ENCODE measurements at regions not wholly inside any gene's neighbourhood (a gene's known extent, or its start where the extent isn't known, plus 50 kb on each side); places are given as distances from the start of the nearest gene placed in this dataset.
"Not testable (repeated sequence)": the region's sequence is repeated elsewhere in the genome, so short reads cannot be mapped to it uniquely, and the experiment has no call there.

DNA sequence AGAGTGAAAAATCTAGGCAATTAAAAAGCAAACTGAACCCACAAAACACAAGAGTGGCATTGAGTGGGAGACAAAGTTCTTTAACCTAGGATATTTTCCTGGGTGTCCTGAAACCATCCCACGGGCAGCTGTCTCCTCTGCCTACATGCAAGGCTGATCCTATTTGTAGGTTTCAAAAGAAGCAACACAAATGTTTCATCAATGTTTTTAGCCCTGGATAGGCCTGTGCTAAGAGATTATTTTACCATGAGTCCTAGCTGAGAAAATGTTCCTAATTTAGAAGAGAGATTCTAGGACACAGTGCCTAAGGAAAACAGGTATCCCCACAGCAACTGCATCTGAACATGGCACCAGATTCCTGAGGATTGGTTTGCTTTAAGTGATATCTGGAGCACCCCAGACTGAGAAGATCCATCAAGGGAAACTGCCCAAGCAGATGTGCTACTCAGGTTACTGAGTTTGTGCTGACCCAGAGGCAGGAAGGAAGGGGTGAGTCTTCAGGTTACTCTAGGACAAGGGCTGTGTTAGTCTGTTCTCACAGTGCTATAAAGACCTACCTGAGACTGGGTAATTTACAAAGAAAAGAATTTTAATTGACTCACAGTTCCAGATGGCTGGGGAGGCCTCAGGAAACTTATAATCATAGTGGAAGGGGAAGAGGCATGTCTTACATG lies 111.6 kb upstream of the UST start:
- Histone ChIP-seq H3K27ac (ENCODE audit: insufficient read depth, low read depth, low read length) (no peak overlapping the region), H3K4me2 (ENCODE audit: insufficient read depth, low read length) (no peak overlapping the region), H3K4me3 (replicated peaks in 1 of 3; ENCODE audit: insufficient read depth in 1 of 3, low read depth in 1 of 3, low read length in 3 of 3) (no peak overlapping the region), H3K9me1 (replicated peaks; ENCODE audit: control insufficient read depth, extremely low read depth, insufficient read depth, low read length) (no peaks in the 10 kb centered on the region), H3K9ac (replicated peaks; ENCODE audit: extremely low read depth, insufficient read depth, low read length) (no peak overlapping the region), H4K20me1 (replicated peaks; ENCODE audit: control insufficient read depth, extremely low read depth, insufficient read depth, low read length) (no peaks in the 10 kb centered on the region), H3K36me3 (ENCODE audit: control insufficient read depth in 2 of 2, extremely low read depth in 1 of 2, insufficient read depth in 2 of 2, low read length in 2 of 2) (no peaks in the 10 kb centered on the region), H3K4me1 (ENCODE audit: control insufficient read depth, extremely low read depth, insufficient read depth, low read length) (no peaks in the 10 kb centered on the region), H2AFZ (ENCODE audit: low read depth, low read length) (no peak overlapping the region), H3K79me2 (ENCODE audit: control insufficient read depth, insufficient read depth, low read length) (no peaks in the 10 kb centered on the region), H3K27me3 (ENCODE audit: control insufficient read depth in 2 of 2, insufficient read depth in 2 of 2, low read length in 2 of 2) (no peaks in the 10 kb centered on the region), H3K9me3 (replicated peaks; ENCODE audit: control insufficient read depth, insufficient read depth, low read length) (no peaks in the 10 kb centered on the region)
- POLR2A ChIA-PET: no interaction called here
- TF ChIP-seq FOS (IDR thresholded peaks at IDR 0.05; ENCODE audit: borderline replicate concordance, insufficient read depth, low read length): no peak
- TF ChIP-seq EZH2 (IDR thresholded peaks at IDR 0.05; ENCODE audit: borderline replicate concordance, low read depth, low read length, severe bottlenecking): no peak
- TF ChIP-seq MAX (IDR thresholded peaks at IDR 0.05; ENCODE audit: insufficient read depth, insufficient read length): no peak
- TF ChIP-seq, protein P1, sequence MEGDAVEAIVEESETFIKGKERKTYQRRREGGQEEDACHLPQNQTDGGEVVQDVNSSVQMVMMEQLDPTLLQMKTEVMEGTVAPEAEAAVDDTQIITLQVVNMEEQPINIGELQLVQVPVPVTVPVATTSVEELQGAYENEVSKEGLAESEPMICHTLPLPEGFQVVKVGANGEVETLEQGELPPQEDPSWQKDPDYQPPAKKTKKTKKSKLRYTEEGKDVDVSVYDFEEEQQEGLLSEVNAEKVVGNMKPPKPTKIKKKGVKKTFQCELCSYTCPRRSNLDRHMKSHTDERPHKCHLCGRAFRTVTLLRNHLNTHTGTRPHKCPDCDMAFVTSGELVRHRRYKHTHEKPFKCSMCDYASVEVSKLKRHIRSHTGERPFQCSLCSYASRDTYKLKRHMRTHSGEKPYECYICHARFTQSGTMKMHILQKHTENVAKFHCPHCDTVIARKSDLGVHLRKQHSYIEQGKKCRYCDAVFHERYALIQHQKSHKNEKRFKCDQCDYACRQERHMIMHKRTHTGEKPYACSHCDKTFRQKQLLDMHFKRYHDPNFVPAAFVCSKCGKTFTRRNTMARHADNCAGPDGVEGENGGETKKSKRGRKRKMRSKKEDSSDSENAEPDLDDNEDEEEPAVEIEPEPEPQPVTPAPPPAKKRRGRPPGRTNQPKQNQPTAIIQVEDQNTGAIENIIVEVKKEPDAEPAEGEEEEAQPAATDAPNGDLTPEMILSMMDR (IDR thresholded peaks at IDR 0.05; ENCODE audit: extremely low read depth in 1 of 2, insufficient read depth in 1 of 2, low read depth in 1 of 2, low read length in 2 of 2): no peak
- TF ChIP-seq POLR2A (IDR thresholded peaks at IDR 0.05; ENCODE audit: low read depth, low read length): no peak
- no peak for TF ChIP-seq MYC (IDR thresholded peaks at IDR 0.05; ENCODE audit: low read depth, low read length)
- no peak for TF ChIP-seq GATA2 (IDR thresholded peaks at IDR 0.05; ENCODE audit: insufficient read depth, insufficient read length, low read depth, low read length)
- TF ChIP-seq POLR2AphosphoS5 (IDR thresholded peaks at IDR 0.05; ENCODE audit: insufficient read depth, low read depth, low read length): no peak
- no peak for TF ChIP-seq JUN (IDR thresholded peaks at IDR 0.05; ENCODE audit: borderline replicate concordance, insufficient read depth, insufficient read length, low read depth)
- dilution Hi-C loops (cut with MboI; ENCODE audit: extremely low pct_ligation_motif_present, low sequenced_read_pairs): no loop called here
- CTCF ChIA-PET: no interaction called here
- BruUV-seq (replicated peaks): no TSS peak
- DNase-seq (ENCODE audit: low read depth, low spot score) (no peak), FAIRE-seq (no peak)
- intact Hi-C loops (cut with micrococcal nuclease): no loop called here

DNA sequence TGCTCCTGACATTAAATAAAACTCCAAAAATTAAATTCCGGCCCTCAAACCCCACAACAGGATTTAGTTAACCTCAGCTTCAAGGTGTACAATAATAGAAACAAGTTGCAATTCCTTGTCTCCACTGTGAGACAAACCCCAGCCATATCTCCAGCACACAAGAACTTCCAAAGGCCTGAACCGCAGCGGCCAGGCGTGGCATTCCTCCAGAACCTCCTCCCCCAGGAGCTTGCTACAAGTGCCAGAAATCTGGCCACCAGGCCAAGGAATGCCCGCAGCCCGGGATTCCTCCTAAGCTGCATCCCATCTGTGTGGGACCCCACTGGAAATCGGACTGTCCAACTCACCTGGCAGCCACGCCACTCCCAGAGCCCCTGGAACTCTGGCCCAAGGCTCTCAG lies 105.0 kb upstream of the UST start:
- intact Hi-C loops (cut with micrococcal nuclease); H3K4me2 ChIP-seq (ENCODE audit: insufficient read depth, low read length); FAIRE-seq; H3K4me1 ChIP-seq (ENCODE audit: control insufficient read depth, extremely low read depth, insufficient read depth, low read length); H3K27ac ChIP-seq (ENCODE audit: insufficient read depth, low read depth, low read length); H3K27me3 ChIP-seq (ENCODE audit: control insufficient read depth in 2 of 2, insufficient read depth in 2 of 2, low read length in 2 of 2); H3K9me3 ChIP-seq (replicated peaks; ENCODE audit: control insufficient read depth, insufficient read depth, low read length); CTCF ChIA-PET; H3K36me3 ChIP-seq (ENCODE audit: control insufficient read depth in 2 of 2, extremely low read depth in 1 of 2, insufficient read depth in 2 of 2, low read length in 2 of 2); H3K4me3 ChIP-seq (replicated peaks in 1 of 3; ENCODE audit: insufficient read depth in 1 of 3, low read depth in 1 of 3, low read length in 3 of 3); POLR2A ChIA-PET; DNase-seq (ENCODE audit: low read depth, low spot score); dilution Hi-C loops (cut with MboI; ENCODE audit: extremely low pct_ligation_motif_present, low sequenced_read_pairs); H3K9me1 ChIP-seq (replicated peaks; ENCODE audit: control insufficient read depth, extremely low read depth, insufficient read depth, low read length); H4K20me1 ChIP-seq (replicated peaks; ENCODE audit: control insufficient read depth, extremely low read depth, insufficient read depth, low read length); H2AFZ ChIP-seq (ENCODE audit: low read depth, low read length); H3K79me2 ChIP-seq (ENCODE audit: control insufficient read depth, insufficient read depth, low read length); H3K9ac ChIP-seq (replicated peaks; ENCODE audit: extremely low read depth, insufficient read depth, low read length); BruUV-seq (replicated peaks): not testable (repeated sequence)

DNA sequence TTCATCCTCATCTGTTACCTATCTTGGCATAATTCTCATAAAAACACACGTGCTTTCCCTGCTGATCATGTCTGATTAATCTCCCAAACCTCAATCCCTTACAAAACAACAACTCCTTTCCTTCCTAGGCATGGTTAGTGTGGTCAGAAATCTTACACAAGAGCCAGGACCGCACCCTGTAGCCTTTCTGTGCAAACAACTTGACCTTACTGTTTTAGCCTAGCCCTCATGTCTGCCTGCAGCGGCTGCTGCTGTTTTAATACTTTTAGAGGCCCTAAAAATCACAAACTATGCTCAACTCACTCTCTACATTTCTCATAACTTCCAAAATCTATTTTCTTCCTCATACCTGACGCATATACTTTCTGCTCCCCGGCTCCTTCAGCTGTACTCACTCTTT lies 103.6 kb upstream of the UST start:
- H3K9me3 ChIP-seq (replicated peaks; ENCODE audit: control insufficient read depth, insufficient read depth, low read length); H3K79me2 ChIP-seq (ENCODE audit: control insufficient read depth, insufficient read depth, low read length); intact Hi-C loops (cut with micrococcal nuclease); H3K36me3 ChIP-seq (ENCODE audit: control insufficient read depth in 2 of 2, extremely low read depth in 1 of 2, insufficient read depth in 2 of 2, low read length in 2 of 2); H3K27me3 ChIP-seq (ENCODE audit: control insufficient read depth in 2 of 2, insufficient read depth in 2 of 2, low read length in 2 of 2); FAIRE-seq; CTCF ChIA-PET; H3K27ac ChIP-seq (ENCODE audit: insufficient read depth, low read depth, low read length); DNase-seq (ENCODE audit: low read depth, low spot score); H3K4me2 ChIP-seq (ENCODE audit: insufficient read depth, low read length); H3K4me1 ChIP-seq (ENCODE audit: control insufficient read depth, extremely low read depth, insufficient read depth, low read length); H2AFZ ChIP-seq (ENCODE audit: low read depth, low read length); H3K4me3 ChIP-seq (replicated peaks in 1 of 3; ENCODE audit: insufficient read depth in 1 of 3, low read depth in 1 of 3, low read length in 3 of 3); BruUV-seq (replicated peaks); H4K20me1 ChIP-seq (replicated peaks; ENCODE audit: control insufficient read depth, extremely low read depth, insufficient read depth, low read length); POLR2A ChIA-PET; H3K9me1 ChIP-seq (replicated peaks; ENCODE audit: control insufficient read depth, extremely low read depth, insufficient read depth, low read length); H3K9ac ChIP-seq (replicated peaks; ENCODE audit: extremely low read depth, insufficient read depth, low read length); dilution Hi-C loops (cut with MboI; ENCODE audit: extremely low pct_ligation_motif_present, low sequenced_read_pairs): not testable (repeated sequence)
